ENCODE measurements at regions not wholly inside any gene's neighbourhood (a gene's known extent, or its start where the extent isn't known, plus 50 kb on each side); places are given as distances from the start of the nearest gene placed in this dataset.

GRCh38 chr6:122558080-122558479, 52.1 kb upstream of the PKIB start:
- Histone ChIP-seq H3K4me2 (ENCODE audit: low read length) (no peak overlapping the region), H3K4me3 (ENCODE audit: low read depth, low read length, poor library complexity, severe bottlenecking) (no peak overlapping the region), H3K36me3 (ENCODE audit: insufficient read depth, low read length) (no peaks in the 10 kb centered on the region), H3K27ac (ENCODE audit: low read depth, low read length, poor library complexity, severe bottlenecking) (no peak overlapping the region), H3K9me2 (ENCODE audit: insufficient read depth, low read length) (no peaks in the 10 kb centered on the region), H3K79me2 (ENCODE audit: insufficient read depth, low read depth, low read length) (no peaks in the 10 kb centered on the region), H4K20me1 (ENCODE audit: insufficient read depth, low read length) (no peaks in the 10 kb centered on the region), H3K4me1 (ENCODE audit: insufficient read depth, low read length, poor library complexity, severe bottlenecking) (no peaks in the 10 kb centered on the region), H3K9me3 (ENCODE audit: low read length) (no peaks in the 10 kb centered on the region), H2AFZ (ENCODE audit: low read length) (no peak overlapping the region)
- no peak for DNase-seq (ENCODE audit: low spot score)
- no peak for TF ChIP-seq EZH2phosphoT487 (IDR thresholded peaks at IDR 0.05; ENCODE audit: borderline replicate concordance, low read depth, low read length)
- TF ChIP-seq, protein P1, sequence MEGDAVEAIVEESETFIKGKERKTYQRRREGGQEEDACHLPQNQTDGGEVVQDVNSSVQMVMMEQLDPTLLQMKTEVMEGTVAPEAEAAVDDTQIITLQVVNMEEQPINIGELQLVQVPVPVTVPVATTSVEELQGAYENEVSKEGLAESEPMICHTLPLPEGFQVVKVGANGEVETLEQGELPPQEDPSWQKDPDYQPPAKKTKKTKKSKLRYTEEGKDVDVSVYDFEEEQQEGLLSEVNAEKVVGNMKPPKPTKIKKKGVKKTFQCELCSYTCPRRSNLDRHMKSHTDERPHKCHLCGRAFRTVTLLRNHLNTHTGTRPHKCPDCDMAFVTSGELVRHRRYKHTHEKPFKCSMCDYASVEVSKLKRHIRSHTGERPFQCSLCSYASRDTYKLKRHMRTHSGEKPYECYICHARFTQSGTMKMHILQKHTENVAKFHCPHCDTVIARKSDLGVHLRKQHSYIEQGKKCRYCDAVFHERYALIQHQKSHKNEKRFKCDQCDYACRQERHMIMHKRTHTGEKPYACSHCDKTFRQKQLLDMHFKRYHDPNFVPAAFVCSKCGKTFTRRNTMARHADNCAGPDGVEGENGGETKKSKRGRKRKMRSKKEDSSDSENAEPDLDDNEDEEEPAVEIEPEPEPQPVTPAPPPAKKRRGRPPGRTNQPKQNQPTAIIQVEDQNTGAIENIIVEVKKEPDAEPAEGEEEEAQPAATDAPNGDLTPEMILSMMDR (conservative IDR thresholded peaks at IDR 0.05; ENCODE audit: low read length): no peak
- CTCF ChIA-PET (ENCODE audit: unreplicated experiment): no interaction called here
- POLR2A ChIA-PET: no interaction called here
- intact Hi-C loops (cut with micrococcal nuclease; ENCODE audit: unreplicated experiment): no loop called here
- BruUV-seq (replicated peaks): no TSS peak

Data from OCI-LY7 (cell line).